Vagina (tissue), 2 donors: ENCODE measurements at regions not wholly inside any gene's neighbourhood (a gene's known extent, or its start where the extent isn't known, plus 50 kb on each side); places are given as distances from the start of the nearest gene placed in this dataset.

Source experiments
- DNase-seq, 2 donors: peaks; one replicate each; pipeline ENCODE4 v3.0.0-alpha.2; 2017; ENCODE audit errors: extremely low spot score in 2 of 2
- H3K27ac ChIP-seq: fragments of 200-600 bp; sonication (generic); one replicate; pipeline ENCODE4 v1.5.1; 2019
- H3K27me3 ChIP-seq: fragments of 200-600 bp; sonication (generic); one replicate; pipeline ENCODE4 v1.5.1; 2019
- H3K36me3 ChIP-seq, 2 donors: fragments of 200-600 bp; sonication (generic); one replicate each; pipeline ENCODE4 v1.5.1; 2017 to 2019
- H3K4me1 ChIP-seq: fragments of 200-600 bp; sonication (generic); one replicate; pipeline ENCODE4 v1.5.1; 2019
- H3K4me3 ChIP-seq, 2 donors: fragments of 200-600 bp; sonication (generic); 1 replicate in 1 of 2; 2 replicates in 1 of 2; pipeline ENCODE4 v1.5.1; 2016 to 2019
- H3K9me3 ChIP-seq: fragments of 200-600 bp; sonication (generic); one replicate; pipeline ENCODE4 v1.5.1; 2019
- CTCF ChIP-seq, 3 experiments: fragments of 450-650 bp in 2 of 3; fragments of 200-600 bp in 1 of 3; sonication (generic) in 1 of 3; IDR thresholded peaks; one replicate each; pipeline ENCODE4 v1.5.1; 2017 to 2019; ENCODE audit warnings: antibody characterized with exemption in 3 of 3, mild to moderate bottlenecking in 2 of 3, moderate library complexity in 2 of 3
- POLR2A ChIP-seq, 2 donors: fragments of 450-650 bp; IDR thresholded peaks; one replicate each; pipeline ENCODE4 v1.6.1; 2017; ENCODE audit warnings: antibody characterized with exemption in 2 of 2, mild to moderate bottlenecking in 2 of 2, moderate library complexity in 2 of 2
- POLR2AphosphoS5 ChIP-seq, 2 donors: sonication (generic); formaldehyde crosslinking; IDR thresholded peaks; one replicate each; pipeline ENCODE4 v1.9.0; 2017; ENCODE audit warnings: antibody characterized with exemption in 2 of 2, mild to moderate bottlenecking in 2 of 2, low read depth in 1 of 2; ENCODE audit not compliant: insufficient read depth in 1 of 2
- intact Hi-C: fragments of 100-400 bp; cut with DNase I; formaldehyde crosslinking; loops from one replicate; pipeline ENCODE4 v1.15.1; 2023

- TF ChIP-seq POLR2A (IDR thresholded peaks at IDR 0.05): no peak
- no peak for TF ChIP-seq POLR2AphosphoS5 (IDR thresholded peaks at IDR 0.05; ENCODE audit: insufficient read depth in 1 of 2, low read depth in 1 of 2)
- no peak for TF ChIP-seq CTCF (IDR thresholded peaks at IDR 0.05)
- Histone ChIP-seq H3K36me3 (no peaks in the 10 kb centered on the region), H3K9me3 (no peaks in the 10 kb centered on the region), H3K27me3 (no peaks in the 10 kb centered on the region), H3K4me3 (no peak overlapping the region), H3K27ac (no peak overlapping the region), H3K4me1 (no peaks in the 10 kb centered on the region)
- intact Hi-C loops: no loop called here
- no peak for DNase-seq
Observed at GRCh38 chr6:114439411-114439810, 96.6 kb upstream of the HS3ST5 start.

- DNase-seq: no peak
- TF ChIP-seq POLR2AphosphoS5 (IDR thresholded peaks at IDR 0.05; ENCODE audit: insufficient read depth in 1 of 2, low read depth in 1 of 2) (no peak), POLR2A (IDR thresholded peaks at IDR 0.05) (no peak), CTCF (IDR thresholded peaks at IDR 0.05) (no peak)
- Histone ChIP-seq H3K27ac (no peak overlapping the region), H3K4me1 (no peaks in the 10 kb centered on the region), H3K9me3 (no peaks in the 10 kb centered on the region), H3K4me3 (no peak overlapping the region), H3K27me3 (no peaks in the 10 kb centered on the region), H3K36me3 (no peaks in the 10 kb centered on the region)
- intact Hi-C loops: no loop called here
Observed at GRCh38 chr6:114437235-114437634, 94.4 kb upstream of the HS3ST5 start.

GRCh38 chr6:114436691-114437090 lies 93.9 kb upstream of the HS3ST5 start:
- Histone ChIP-seq H3K4me3 (no peak overlapping the region), H3K4me1 (no peaks in the 10 kb centered on the region)

GRCh38 chr6:114435985-114436384 lies 93.2 kb upstream of the HS3ST5 start:
- H3K27ac ChIP-seq: no peak overlapping the region
- TF ChIP-seq POLR2AphosphoS5 (IDR thresholded peaks at IDR 0.05; ENCODE audit: insufficient read depth in 1 of 2, low read depth in 1 of 2): no peak
- no peak for TF ChIP-seq CTCF (IDR thresholded peaks at IDR 0.05)
- no peaks in the 10 kb centered on the region for H3K9me3 ChIP-seq
- DNase-seq: no peak
- H3K27me3 ChIP-seq: no peaks in the 10 kb centered on the region
- H3K4me3 ChIP-seq: no peak overlapping the region
- intact Hi-C loops: no loop called here
- no peaks in the 10 kb centered on the region for H3K36me3 ChIP-seq
- H3K4me1 ChIP-seq: no peaks in the 10 kb centered on the region

More at GRCh38 chr6:114436691-114437090, 93.9 kb upstream of the HS3ST5 start:
- Histone ChIP-seq H3K36me3 (no peaks in the 10 kb centered on the region), H3K9me3 (no peaks in the 10 kb centered on the region), H3K27ac (no peak overlapping the region), H3K27me3 (no peaks in the 10 kb centered on the region)
- DNase-seq: no peak
- intact Hi-C loops: no loop called here
- TF ChIP-seq CTCF (IDR thresholded peaks at IDR 0.05): no peak
- no peak for TF ChIP-seq POLR2A (IDR thresholded peaks at IDR 0.05)
- no peak for TF ChIP-seq POLR2AphosphoS5 (IDR thresholded peaks at IDR 0.05; ENCODE audit: insufficient read depth in 1 of 2, low read depth in 1 of 2)

- Histone ChIP-seq H3K4me1 (no peaks in the 10 kb centered on the region), H3K27ac (no peak overlapping the region), H3K36me3 (no peaks in the 10 kb centered on the region), H3K9me3 (no peaks in the 10 kb centered on the region), H3K27me3 (no peaks in the 10 kb centered on the region), H3K4me3 (no peak overlapping the region)
- no peak for DNase-seq
- intact Hi-C loops: no loop called here
- no peak for TF ChIP-seq POLR2A (IDR thresholded peaks at IDR 0.05)
- TF ChIP-seq POLR2AphosphoS5 (IDR thresholded peaks at IDR 0.05; ENCODE audit: insufficient read depth in 1 of 2, low read depth in 1 of 2): no peak
- TF ChIP-seq CTCF (IDR thresholded peaks at IDR 0.05): no peak
Observed at GRCh38 chr6:114432400-114432799, 89.6 kb upstream of the HS3ST5 start.
